Left lung (tissue), 4 donors: ENCODE measurements at regions not wholly inside any gene's neighbourhood (a gene's known extent, or its start where the extent isn't known, plus 50 kb on each side); places are given as distances from the start of the nearest gene placed in this dataset.
"Not testable (repeated sequence)": the region's sequence is repeated elsewhere in the genome, so short reads cannot be mapped to it uniquely, and the experiment has no call there.

Source experiments
- ATAC-seq: fragments of 200-7000 bp; cut with Tn5 transposase; one replicate; pipeline ENCODE4 v1.9.1; 2020; ENCODE audit warnings: moderate library complexity
- DNase-seq, 4 donors: peaks; one replicate each; pipeline ENCODE4 v3.0.0-alpha.2; 2013 to 2020
- H3K27ac ChIP-seq, 2 donors: fragments of 200-600 bp; sonication (generic) in 1 of 2; one replicate each; pipeline versions ENCODE4 v1.5.0 to v1.8.0; 2020 to 2021
- H3K27me3 ChIP-seq, 2 donors: fragments of 200-600 bp; sonication (generic) in 1 of 2; one replicate each; pipeline versions ENCODE4 v1.5.0 to v1.8.0; 2020 to 2021
- H3K36me3 ChIP-seq, 2 donors: fragments of 200-600 bp; sonication (generic) in 1 of 2; one replicate each; pipeline versions ENCODE4 v1.5.0 to v1.8.0; 2020 to 2021
- H3K4me1 ChIP-seq, 2 donors: fragments of 200-600 bp; one replicate each; pipeline ENCODE4 v1.8.0; 2021
- H3K4me3 ChIP-seq, 2 donors: fragments of 200-600 bp; sonication (generic) in 1 of 2; one replicate each; pipeline versions ENCODE4 v1.5.0 to v1.8.0; 2020 to 2021; ENCODE audit warnings: mild to moderate bottlenecking in 1 of 2
- H3K9me3 ChIP-seq, 2 donors: fragments of 200-600 bp; sonication (generic) in 1 of 2; one replicate each; pipeline versions ENCODE4 v1.5.0 to v1.8.0; 2020 to 2021
- CTCF ChIP-seq, 2 donors: fragments of 200-600 bp; sonication (generic) in 1 of 2; IDR thresholded peaks; one replicate each; pipeline versions ENCODE4 v1.5.0 to v1.8.0; 2021; ENCODE audit warnings: antibody characterized with exemption in 2 of 2
- intact Hi-C, 2 donors: fragments of 100-400 bp; cut with DNase I; formaldehyde crosslinking; loops; one replicate each; pipeline versions ENCODE4 v1.11.2 to v1.14.2; 2022
- donor health status: DM: no; HTN: yes; CAD: no.
- donor health status: DM: no; HTN: no; CAD: no.

- DNase-seq, result no peak
- Histone ChIP-seq H3K27ac (no peak overlapping the region), H3K4me1 (no peaks in the 10 kb centered on the region), H3K9me3 (no peaks in the 10 kb centered on the region), H3K27me3 (no peaks in the 10 kb centered on the region), H3K4me3 (no peak overlapping the region), H3K36me3 (no peaks in the 10 kb centered on the region)
- no peak for ATAC-seq
- intact Hi-C loops, result no loop called here
- TF ChIP-seq CTCF (IDR thresholded peaks at IDR 0.05), result no peak
These were observed 1101.8 kb downstream of the TAF11L14 start for GRCh38 chr5:18736051-18736398.

- intact Hi-C loops, H3K9me3 ChIP-seq, ATAC-seq, H3K27ac ChIP-seq, H3K4me1 ChIP-seq, H3K27me3 ChIP-seq, DNase-seq, H3K4me3 ChIP-seq, H3K36me3 ChIP-seq: not testable (repeated sequence)
These were observed 1102.5 kb downstream of the TAF11L14 start for GRCh38 chr5:18736736-18737135.

GRCh38 chr5:18740301-18740700 is 1106.0 kb downstream of the TAF11L14 start:
- no peaks in the 10 kb centered on the region for H3K36me3 ChIP-seq
- intact Hi-C loops, result no loop called here
- ATAC-seq, result no peak
- H3K9me3 ChIP-seq, result no peaks in the 10 kb centered on the region
- no peak for DNase-seq
- H3K27me3 ChIP-seq, result no peaks in the 10 kb centered on the region
- no peak overlapping the region for H3K4me3 ChIP-seq
- H3K4me1 ChIP-seq, result peaks cover 0 to 8% of the 10 kb centered on the region in 2 donors
- TF ChIP-seq CTCF (IDR thresholded peaks at IDR 0.05), result no peak
- no peak overlapping the region for H3K27ac ChIP-seq

- Histone ChIP-seq H3K27ac (no peak overlapping the region), H3K9me3 (no peaks in the 10 kb centered on the region), H3K36me3 (no peaks in the 10 kb centered on the region), H3K4me1 (peaks cover 0 to 15% of the 10 kb centered on the region in 2 donors), H3K4me3 (no peak overlapping the region), H3K27me3 (no peaks in the 10 kb centered on the region)
- intact Hi-C loops, result no loop called here
- no peak for TF ChIP-seq CTCF (IDR thresholded peaks at IDR 0.05)
- no peak for ATAC-seq
- DNase-seq, result peak in 1 of 4 donors; percentile 15
These were observed 1108.6 kb downstream of the TAF11L14 start for GRCh38 chr5:18742830-18743229.

GRCh38 chr5:18744441-18744840 is 1110.2 kb downstream of the TAF11L14 start:
- TF ChIP-seq CTCF (IDR thresholded peaks at IDR 0.05), result no peak
- Histone ChIP-seq H3K27me3 (no peaks in the 10 kb centered on the region), H3K9me3 (no peaks in the 10 kb centered on the region), H3K36me3 (no peaks in the 10 kb centered on the region), H3K4me1 (peaks cover 0 to 15% of the 10 kb centered on the region in 2 donors), H3K4me3 (peak overlapping the region in 1 of 2 donors; percentile 53), H3K27ac (peak overlapping the region in 1 of 2 donors; percentile 77)
- intact Hi-C loops, result no loop called here
- ATAC-seq (no peak), DNase-seq (no peak)
